Endothelial cell (in vitro differentiated cells): ENCODE measurements at regions not wholly inside any gene's neighbourhood (a gene's known extent, or its start where the extent isn't known, plus 50 kb on each side); places are given as distances from the start of the nearest gene placed in this dataset.

Source experiments
- DNase-seq: peaks from one replicate; pipeline ENCODE4 v3.0.0; 2021; ENCODE audit warnings: low spot score
- H3K27ac Mint-ChIP-seq: one replicate; pipeline ENCODE4 v1.8.0; 2021; ENCODE audit warnings: mixed read lengths, inconsistent platforms; ENCODE audit not compliant: unreplicated experiment
- H3K27me3 Mint-ChIP-seq: one replicate; pipeline ENCODE4 v1.8.0; 2021; ENCODE audit warnings: mild to moderate bottlenecking, moderate library complexity, mixed read lengths, inconsistent platforms; ENCODE audit not compliant: unreplicated experiment
- H3K36me3 Mint-ChIP-seq: one replicate; pipeline ENCODE4 v1.8.0; 2021; ENCODE audit warnings: mild to moderate bottlenecking, low read depth, mixed read lengths, inconsistent platforms; ENCODE audit not compliant: unreplicated experiment
- H3K4me1 Mint-ChIP-seq: one replicate; pipeline ENCODE4 v1.8.0; 2021; ENCODE audit warnings: mild to moderate bottlenecking, mixed read lengths, inconsistent platforms; ENCODE audit not compliant: unreplicated experiment
- H3K4me3 Mint-ChIP-seq: one replicate; pipeline ENCODE4 v1.8.0; 2021; ENCODE audit warnings: mild to moderate bottlenecking, mixed read lengths, inconsistent platforms; ENCODE audit not compliant: unreplicated experiment
- H3K9me3 Mint-ChIP-seq: one replicate; pipeline ENCODE4 v1.8.0; 2021; ENCODE audit warnings: mixed read lengths, inconsistent platforms; ENCODE audit not compliant: unreplicated experiment
- CTCF ChIP-seq: fragments of 200-600 bp; sonication (generic); IDR thresholded peaks from one replicate; pipeline ENCODE4 v1.5.0; 2021; ENCODE audit warnings: antibody characterized with exemption; ENCODE audit not compliant: unreplicated experiment

GRCh38 chr3:177878192-177878591 is 658.0 kb upstream of the KCNMB2 start:
- Mint-ChIP-seq H3K9me3 (no peaks in the 10 kb centered on the region), H3K36me3 (no peaks in the 10 kb centered on the region), H3K27me3 (peaks cover 2% of the 10 kb centered on the region), H3K4me3 (no peak overlapping the region), H3K27ac (no peak overlapping the region), H3K4me1 (peaks cover 8% of the 10 kb centered on the region)
- DNase-seq = no peak
- no peak for TF ChIP-seq CTCF

- no peak overlapping the region for H3K4me3 Mint-ChIP-seq
- H3K4me1 Mint-ChIP-seq = peaks cover 13% of the 10 kb centered on the region
- H3K9me3 Mint-ChIP-seq = no peaks in the 10 kb centered on the region
- H3K27ac Mint-ChIP-seq = no peak overlapping the region
- DNase-seq = no peak
- H3K36me3 Mint-ChIP-seq = no peaks in the 10 kb centered on the region
- peaks cover 2% of the 10 kb centered on the region for H3K27me3 Mint-ChIP-seq
- TF ChIP-seq CTCF = no peak
Observed at GRCh38 chr3:177878957-177879356, 657.3 kb upstream of the KCNMB2 start.

GRCh38 chr3:177881351-177881750 is 654.9 kb upstream of the KCNMB2 start:
- Mint-ChIP-seq H3K27me3 (peaks cover 2% of the 10 kb centered on the region), H3K4me1 (peaks cover 18% of the 10 kb centered on the region), H3K9me3 (no peaks in the 10 kb centered on the region), H3K27ac (no peak overlapping the region), H3K4me3 (no peak overlapping the region), H3K36me3 (no peaks in the 10 kb centered on the region)
- no peak for TF ChIP-seq CTCF
- no peak for DNase-seq

DNA sequence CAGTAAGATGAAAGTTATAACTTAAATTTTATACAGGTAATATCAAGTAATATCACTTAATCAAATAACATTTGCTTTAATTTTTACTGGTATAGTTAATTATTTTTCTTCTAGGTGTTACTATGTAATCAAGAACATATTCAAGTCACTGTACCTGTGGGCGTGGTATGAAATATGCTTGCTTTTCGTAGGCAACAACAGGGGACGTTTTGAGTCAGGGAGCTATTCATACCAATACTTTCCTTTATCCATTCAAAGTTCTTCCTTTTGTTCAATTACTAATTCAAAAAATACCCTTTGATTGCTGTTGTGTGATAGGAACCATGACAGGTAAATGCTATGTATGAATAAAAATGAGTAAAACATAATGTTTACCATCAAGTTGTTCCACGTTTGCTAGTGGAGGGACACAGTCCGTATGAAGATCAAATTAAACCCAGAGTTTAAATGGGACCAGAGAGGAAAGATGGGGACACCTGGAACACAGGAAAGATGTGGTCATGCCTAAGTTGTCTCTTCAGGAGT is 654.0 kb upstream of the KCNMB2 start:
- DNase-seq = no peak
- no peak for TF ChIP-seq CTCF
- Mint-ChIP-seq H3K27me3 (peaks cover 2% of the 10 kb centered on the region), H3K4me3 (no peak overlapping the region), H3K9me3 (no peaks in the 10 kb centered on the region), H3K36me3 (no peaks in the 10 kb centered on the region), H3K4me1 (peaks cover 19% of the 10 kb centered on the region), H3K27ac (no peak overlapping the region)

DNA sequence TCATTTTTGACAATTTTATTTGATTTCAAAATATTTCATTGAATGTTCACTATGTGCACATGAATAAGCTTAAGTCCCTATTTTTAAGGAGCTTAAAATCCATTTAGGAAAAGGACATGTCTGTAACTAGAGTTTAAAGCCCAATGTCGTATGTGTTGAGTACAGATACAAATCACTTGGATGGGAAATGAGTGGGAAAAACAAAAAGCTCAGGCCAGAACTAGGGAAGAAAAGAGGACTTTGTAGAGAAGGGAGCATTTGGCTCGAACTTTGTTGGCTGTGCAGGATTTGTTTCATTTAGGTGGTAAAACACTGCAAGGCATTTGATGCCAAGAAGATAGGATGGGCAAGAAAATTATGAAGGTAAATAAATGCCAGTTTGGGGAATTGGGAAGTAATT is 653.1 kb upstream of the KCNMB2 start:
- Mint-ChIP-seq H3K4me3 (no peak overlapping the region), H3K9me3 (no peaks in the 10 kb centered on the region), H3K27ac (no peak overlapping the region), H3K36me3 (no peaks in the 10 kb centered on the region), H3K27me3 (peaks cover 2% of the 10 kb centered on the region), H3K4me1 (peaks cover 24% of the 10 kb centered on the region)
- TF ChIP-seq CTCF = no peak
- DNase-seq = no peak
